NCI-H748 (cell line): ENCODE measurements at regions not wholly inside any gene's neighbourhood (a gene's known extent, or its start where the extent isn't known, plus 50 kb on each side); places are given as distances from the start of the nearest gene placed in this dataset.
"Not testable (repeated sequence)": the region's sequence is repeated elsewhere in the genome, so short reads cannot be mapped to it uniquely, and the experiment has no call there.

ENCODE experiments used
- DNase-seq: peaks from one replicate; lab custom pipeline; 2025; ENCODE audit not compliant: unreplicated experiment; lab: John Stamatoyannopoulos, UW

DNA sequence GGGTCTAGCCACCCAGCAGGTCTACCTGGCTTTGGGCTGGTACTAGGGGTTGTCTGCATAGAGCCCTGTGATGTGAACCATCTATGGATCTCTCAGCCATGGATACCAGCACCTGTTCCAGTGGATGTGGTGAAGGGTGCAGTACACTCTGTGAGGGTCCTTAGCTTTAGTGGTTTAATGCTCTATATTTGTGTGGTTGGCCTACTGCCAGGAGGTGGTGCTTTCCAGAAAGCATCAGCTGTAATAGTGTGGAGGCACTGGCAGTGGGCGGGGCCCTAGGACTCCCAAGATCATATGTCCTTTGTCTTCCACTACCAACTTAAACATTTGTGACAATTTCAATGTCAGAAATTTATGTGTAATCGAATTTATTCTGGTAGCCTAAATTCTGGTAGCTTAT lies 1065.1 kb downstream of the RPIA start:
- DNase-seq, result not testable (repeated sequence)

DNA sequence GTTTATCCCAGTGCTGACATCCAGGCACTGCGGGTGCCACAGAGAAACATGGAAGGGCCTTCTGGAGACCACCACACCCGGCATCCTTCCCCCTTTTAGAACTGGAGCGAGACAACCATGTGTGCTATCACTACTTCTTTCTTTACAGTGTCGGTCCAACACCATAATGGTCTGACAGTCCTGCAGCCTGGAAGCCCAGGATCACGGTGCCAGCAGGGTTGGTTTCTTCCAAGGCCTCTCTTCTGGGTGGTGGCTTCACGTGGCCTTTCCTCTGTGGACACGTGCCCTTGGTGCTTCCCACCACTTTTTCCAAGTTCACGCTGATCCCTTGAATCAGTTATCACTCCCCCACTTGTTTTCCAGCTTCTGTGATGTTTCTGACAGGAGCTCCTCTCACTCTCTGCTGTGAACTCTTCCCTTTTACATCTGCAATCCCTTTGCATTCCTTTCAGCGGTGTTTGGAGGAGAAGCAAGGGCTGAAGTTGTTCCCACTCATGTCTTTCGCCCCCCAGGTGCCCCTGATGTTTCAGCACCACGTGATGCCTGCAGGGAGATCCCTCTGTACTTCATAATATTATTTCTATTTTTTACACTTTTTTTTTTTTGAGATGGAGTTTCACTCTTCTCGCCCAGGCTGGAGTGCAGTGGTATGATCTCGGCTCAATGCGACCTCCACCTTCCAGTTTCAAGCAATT lies 1067.0 kb downstream of the RPIA start:
- DNase-seq, result not testable (repeated sequence)

DNA sequence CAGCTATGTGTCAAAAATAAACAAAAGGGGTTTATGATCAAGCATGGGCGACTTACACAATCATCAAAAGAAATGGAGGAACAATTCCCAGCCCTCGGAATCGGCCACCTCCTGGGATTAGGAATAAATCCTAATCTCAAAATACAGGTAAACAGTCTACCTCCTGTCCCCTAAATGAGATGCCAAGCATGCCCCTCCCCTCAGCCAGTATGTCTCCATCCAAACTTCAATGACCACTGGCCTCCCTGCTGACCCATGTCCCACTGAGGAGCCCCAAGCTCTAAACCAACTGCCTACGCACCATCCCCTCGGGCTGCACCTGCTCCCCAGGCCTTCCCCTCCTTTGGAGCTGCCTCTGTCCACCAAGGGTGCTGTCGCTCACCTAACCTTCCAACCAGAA lies 1069.3 kb downstream of the RPIA start:
- not testable (repeated sequence) for DNase-seq

DNA sequence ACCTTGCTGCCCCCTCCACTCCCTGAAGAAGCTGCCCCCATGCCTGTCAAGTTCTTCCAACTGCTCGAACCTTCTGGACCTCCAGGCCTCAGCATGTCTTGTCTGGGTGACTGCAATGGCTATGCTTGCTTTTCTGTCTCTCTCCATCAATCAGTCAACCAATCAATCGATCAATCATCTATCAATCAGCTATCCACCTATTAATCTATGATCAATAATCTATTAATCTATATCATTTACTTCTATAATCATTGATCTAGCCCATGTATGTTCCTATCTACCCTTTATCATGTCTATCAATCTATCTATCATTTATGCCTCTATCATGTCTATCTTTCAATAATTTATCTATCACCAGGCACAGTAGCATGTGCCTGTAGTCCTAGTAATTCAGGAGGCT lies 1069.7 kb downstream of the RPIA start:
- DNase-seq, result not testable (repeated sequence)

DNA sequence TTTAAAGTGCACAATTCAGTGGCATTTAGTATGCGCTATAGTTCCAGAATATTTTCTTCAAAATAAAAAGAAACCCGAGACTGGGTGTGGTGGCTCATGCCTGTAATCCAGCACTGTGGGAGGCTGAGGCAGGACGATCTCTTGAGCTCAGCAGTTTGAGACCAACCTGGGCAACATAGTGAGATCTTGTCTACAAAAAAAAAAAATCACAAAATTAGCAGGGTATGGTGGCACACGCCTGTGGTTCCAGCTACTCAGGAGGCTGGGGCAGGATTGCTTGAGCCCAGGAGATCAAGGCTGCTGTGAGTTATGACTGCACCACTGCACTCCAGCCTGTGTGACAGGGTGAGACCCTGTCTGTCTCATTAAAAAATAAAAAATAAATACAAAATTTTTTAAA lies 1070.4 kb downstream of the RPIA start:
- not testable (repeated sequence) for DNase-seq

DNA sequence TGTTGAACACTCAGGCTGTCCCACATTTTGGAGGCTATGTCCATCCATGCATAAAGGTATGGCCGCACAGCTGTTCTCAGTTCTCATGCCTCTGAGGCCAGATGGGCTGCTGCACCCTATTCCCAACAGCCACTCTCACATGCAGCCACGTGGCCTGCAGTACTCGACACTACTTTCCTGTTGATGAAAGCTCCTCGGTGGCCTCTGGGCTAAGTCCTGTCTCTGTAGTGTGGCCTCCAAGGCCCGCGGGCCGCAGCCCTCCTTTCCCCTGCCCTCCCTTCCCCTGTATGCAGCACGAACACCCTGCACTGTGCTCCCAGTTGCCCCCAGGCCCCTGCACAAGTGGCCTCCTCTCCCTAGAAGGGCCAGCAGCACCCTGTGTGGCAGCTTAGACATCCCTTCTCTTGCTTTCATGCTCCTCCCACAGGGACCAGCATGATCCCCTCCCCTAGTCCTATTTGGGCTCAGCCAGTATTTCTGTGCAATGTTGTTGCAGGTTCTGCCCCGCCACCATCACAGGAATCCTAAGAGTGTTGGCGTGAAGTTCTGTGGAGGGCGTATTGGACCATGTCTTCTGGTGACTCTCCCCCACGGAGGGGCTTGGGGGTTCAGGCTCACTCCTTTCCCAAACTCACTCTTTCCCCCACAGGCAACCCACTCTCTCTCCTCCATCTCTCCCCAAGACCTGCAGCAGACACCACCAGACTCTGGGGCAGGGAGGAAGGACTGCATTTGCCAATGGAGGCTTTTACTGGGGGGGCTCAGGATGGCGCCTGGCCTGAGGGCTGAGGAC lies 1071.2 kb downstream of the RPIA start:
- DNase-seq, result not testable (repeated sequence)

DNA sequence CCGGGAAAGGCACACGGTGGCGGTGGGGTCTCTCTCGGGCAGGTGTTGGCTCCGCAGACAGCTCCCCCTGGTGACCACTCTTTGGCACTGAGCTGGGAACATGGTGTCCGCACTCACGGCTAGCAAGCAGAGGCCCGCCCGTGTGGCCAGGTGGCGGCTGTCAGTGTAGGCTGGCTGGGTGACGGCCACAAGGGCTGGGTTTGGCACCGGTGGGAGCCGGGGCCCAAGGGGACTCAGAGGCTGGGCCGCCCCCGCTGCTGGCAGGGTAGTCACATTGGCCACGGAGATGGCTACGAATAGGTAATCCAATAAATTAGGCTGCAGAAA lies 1071.7 kb downstream of the RPIA start:
- no peak for DNase-seq

DNA sequence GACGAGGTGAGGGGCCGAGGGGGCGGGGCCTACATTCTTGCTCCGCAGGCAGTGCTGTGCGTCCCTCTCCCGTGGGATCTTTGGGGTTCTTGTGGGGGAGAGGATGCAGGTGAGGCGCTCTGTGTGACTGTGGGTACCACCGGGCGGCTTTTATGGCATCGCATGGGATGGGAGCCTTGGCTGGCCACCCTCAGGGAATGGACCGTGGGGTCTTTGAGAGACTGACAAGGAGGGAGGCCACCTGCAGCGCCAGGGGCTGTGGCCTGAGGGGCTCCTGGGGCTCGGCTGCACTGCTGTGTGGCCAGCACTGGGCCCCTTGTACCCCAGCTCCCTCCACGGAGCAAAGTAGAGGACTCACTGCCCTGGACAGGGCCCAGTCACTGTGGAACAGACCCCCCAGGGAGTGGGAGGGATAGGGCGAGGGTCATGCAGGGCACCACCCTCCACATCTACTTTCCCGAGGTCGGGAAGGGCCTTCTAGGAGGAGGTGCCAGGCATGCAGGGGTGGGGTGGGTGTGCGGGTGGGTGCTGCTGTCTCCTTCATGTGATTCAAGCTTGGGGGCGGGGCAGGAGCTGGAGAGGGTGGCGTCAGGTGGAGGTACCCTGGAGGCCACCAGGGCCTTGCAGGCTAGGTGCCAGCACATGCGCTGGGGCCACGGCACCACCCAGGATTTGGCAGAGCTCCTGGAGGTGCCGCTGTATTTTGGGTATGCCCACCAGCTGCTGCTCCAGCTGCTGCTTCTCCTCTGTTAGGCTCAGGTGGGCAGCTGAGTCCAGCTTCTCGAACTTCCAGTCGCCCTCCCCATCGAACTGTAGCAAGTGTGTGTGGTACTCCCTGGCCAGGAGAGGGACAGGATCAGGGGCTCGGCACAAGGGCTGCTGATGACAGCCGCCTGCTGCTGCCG lies 1072.4 kb downstream of the RPIA start:
- no peak for DNase-seq

DNA sequence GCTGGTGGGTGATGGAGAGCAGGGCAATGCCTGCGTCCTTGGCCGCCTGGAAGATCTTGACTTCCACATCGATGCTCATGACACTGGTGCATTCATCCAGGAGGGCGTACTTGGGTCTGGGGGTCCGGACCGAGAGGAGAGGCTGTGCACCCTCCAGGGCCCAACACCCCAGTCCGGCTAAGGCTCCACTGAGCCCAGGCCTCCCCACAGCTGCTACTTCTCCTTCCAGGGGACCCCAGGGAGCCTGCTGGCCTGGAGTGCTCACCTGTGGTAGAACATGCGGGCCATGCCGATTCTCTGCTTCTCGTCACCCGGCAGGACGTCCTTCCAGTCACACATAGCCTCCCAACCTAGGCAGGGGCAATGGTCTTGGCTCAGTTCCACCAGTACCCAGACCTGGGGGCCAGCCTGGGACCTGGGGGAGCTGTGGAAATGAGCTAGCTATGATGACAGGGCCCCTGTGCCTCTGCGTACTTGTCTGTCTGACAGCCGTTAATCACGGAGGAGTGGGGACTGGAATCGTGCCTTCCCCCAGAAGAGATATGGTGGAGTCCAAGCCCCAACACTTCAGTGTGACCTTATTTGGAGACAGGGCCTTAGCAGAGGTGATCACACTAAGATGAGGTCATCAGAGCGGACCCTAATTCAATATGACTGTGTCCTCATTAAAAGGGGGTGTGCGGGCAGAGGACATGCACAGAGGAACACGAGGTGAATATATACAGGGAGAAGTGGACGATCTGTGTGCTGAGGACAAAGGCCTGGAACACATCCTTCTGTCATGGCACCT lies 1073.3 kb downstream of the RPIA start:
- not testable (repeated sequence) for DNase-seq

DNA sequence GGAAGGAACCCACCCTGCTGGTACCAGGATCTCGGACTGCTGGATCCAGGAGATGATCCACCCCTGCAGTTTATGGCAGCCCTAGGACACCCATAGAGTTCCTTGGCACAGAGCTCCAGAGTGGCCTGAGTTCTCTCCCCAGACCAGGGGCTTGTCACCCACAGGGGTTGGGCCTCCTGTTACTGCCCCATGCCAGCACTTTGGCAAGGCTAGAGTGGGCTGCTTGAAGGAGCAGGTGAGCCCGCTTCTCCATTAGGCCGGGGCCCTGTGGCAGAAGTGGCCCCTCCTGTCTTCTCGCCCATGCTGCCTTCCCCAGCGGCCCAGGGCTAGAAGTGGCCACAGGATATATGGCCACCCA lies 1073.9 kb downstream of the RPIA start:
- DNase-seq, result not testable (repeated sequence)

DNA sequence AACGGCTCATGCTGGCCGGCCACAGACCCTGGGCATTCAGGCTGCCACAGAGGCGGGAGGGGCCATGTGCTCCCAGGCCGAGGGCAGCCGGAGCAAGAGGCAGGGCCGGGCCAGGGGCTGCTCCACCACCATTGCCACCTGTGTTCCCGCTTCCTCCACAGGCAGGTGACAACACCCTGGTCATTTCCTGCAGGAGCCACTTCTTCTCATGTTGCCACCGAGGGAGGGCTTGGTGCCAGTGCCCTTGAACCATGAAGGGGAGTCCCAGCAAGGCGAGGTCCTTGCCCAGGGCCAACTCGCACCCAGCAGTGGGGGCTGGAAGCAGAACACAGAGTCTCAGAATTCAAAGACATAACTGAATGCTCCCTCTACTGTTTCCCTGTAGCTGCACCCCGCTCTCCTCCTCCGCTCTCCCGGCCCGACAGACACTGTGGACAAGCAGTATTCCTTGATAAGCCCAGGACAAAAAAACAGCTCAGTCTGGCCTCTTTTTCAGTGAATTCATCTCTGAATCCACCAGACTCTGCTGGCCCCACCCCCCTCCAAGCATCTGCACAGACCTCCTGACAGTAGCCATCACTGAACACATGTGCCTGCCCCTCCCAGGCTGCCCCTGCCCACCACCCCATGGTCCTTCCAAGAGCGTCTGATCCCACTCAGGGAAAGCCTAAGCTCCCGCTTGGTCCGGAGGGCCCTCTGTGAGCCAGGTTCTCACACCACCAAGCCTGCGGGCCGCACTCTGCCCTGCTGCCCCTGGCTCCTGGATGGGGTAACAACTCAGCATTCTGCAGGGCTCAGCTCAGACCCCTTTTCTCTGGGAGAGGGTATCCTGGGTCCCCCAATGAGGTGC lies 1074.9 kb downstream of the RPIA start:
- not testable (repeated sequence) for DNase-seq

DNA sequence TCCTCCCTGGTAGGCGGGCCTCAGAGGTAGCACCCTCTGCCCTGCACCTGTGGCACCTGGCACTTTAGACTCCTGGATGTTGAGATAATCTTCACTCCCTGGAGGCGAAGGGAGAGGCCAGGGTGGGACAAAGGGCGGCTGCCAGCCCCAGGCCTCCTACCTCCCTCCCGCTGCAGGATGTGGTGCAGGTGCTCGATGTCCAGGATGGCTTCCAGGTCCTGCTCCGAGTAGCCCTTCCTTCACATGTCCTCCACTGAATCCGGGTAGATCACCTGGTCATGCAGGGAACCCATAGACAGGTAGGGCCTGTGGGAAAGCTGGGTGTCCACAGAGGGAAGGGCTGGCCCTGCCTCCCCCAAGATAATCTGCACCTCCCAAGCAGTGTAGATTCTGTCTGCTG lies 1075.6 kb downstream of the RPIA start:
- DNase-seq, result not testable (repeated sequence)

DNA sequence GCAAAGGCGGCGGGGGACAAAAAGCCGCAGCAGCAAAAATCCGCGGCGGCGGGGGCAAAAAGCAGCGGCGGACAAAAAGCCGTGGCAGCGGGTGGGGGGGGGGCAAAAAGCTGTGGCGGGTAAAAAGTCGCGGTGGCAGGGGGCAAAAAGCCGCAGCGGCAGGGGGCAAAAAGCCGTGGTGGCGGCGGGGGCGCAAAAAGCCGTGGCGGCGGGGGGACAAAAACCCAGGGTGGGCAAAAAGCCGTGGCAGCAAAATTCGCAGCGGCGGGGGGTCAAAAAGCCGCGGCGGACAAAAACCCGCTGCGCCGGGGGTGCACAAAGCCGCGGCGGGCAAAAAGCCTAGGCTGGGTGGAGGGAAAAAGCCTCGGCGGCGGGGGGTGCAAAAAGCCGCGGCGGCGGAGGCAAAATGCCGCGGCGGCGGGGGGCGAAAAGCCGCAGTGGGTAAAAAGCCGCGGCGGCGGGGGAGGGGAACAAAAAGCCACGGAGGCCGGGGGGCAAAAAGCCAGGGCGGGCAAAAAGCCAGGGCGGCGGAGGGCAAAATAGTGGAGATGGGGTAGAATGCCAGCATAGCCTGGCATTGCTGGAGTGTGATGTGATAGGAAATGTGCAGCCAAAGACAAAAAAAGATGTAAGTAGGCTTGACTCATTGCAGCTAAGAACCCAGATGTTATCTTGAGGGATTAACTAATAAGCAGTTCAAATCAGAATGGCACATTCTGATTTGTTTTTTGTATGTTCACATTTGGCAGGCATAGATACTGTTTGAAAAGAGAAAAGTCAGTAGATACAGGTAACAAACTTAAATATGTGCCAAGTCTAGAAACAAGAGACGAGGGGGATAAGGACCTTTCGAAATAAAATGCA lies 1076.3 kb downstream of the RPIA start:
- no peak for DNase-seq

DNA sequence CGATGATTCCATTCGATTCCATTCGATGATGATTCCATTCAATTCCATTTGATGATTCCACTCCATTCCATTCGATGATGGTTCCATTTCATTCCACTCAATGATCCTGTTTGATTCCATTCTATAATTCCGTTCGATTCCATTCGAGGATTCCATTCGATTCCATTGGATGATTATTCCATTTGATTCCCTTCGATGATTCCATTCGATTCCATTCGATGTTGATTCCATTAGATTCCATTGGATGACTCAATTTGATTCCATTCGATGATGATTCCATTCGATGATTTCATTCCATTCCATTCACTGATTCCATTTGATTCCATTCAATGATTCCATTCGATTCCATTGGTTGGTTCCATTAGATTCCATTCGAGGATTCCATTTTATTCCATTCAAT lies 1084.4 kb downstream of the RPIA start:
- no peak for DNase-seq

DNA sequence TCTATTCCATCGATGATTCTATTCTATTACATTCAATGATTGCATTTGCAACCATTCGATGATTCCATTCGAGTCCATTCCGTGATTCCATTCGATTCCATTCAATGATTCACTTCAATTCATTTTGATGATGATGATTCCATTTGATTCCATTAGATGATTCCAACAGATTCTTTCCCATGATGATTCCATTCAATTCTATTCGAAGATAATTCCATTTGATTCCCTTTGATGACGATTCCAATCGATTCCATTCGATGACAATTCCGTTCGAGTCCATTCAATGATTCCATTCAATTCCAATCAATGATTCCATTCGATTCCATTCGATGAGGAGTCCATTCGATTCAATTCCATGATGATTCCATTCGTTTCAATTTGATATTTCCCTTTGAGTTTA lies 1088.8 kb downstream of the RPIA start:
- DNase-seq, result no peak

DNA sequence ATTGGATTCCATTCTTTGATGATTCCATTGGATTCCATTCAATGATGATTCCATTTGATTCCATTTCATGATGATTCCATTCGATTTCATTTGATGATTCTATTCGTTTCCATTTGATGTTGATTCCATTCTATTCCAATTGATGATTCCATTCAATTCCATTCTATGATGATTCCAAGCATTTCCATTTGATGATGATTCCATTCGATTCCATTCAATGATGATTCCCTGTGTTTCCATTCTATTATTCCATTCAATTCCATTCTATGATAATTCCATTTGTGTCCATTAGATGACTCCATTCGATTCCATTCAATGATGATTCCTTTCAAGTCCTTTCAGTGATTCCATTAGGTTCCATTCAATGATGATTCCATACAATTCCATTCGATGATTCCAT lies 1090.5 kb downstream of the RPIA start:
- no peak for DNase-seq

DNA sequence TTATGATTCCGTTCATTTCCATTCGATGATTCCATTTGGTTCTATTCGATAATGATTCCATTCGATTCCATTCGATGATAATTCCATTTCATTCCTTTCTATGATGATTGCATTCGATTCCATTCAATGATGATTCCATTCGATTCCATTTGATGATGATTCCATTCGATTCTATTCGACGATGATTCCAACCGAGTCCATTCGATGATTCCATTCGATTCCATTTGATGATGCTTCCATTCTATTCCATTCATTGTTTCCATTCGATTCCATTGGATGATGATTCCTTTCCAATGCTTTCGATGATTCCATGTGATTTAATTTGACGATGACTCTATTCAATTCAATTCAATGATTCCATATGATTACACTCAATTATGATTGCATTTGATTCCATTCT lies 1093.5 kb downstream of the RPIA start:
- DNase-seq, result no peak

DNA sequence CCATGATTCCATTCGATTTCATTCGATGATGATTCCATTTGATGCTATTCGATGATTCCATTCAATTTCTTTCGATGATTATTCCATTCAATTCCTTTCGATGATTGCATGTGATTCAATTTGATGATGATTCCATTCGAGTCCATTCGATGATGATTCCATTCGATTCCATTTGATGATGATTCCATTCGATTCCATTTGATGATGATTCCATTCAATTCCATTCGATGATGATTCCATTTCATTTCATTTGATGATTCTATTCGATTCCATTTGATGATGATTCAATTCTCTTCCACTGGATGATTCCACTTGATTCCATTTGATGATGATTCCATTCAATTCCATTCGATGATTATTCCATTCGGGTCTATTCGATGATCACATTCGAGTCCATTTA lies 1094.1 kb downstream of the RPIA start:
- not testable (repeated sequence) for DNase-seq

DNA sequence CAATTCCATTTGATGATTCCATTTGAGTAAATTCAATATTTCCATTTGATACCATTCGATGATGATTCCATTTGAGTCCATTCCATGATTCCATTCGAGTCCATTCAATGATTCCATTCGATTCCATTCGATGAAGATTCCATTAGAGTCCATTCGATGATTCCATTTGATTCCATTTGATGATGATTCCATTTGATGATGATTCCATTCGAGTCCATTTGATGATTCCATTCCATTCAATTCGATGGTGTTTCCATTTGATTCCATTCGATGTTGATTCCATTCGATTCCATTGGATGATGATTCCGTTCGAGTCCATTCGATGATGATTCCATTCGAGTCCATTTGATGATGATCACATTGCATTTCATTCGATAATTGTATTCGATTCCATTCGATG lies 1095.2 kb downstream of the RPIA start:
- DNase-seq, result not testable (repeated sequence)
